CD4-positive, alpha-beta T cell (primary cell): ENCODE measurements at regions not wholly inside any gene's neighbourhood (a gene's known extent, or its start where the extent isn't known, plus 50 kb on each side); places are given as distances from the start of the nearest gene placed in this dataset.
"Not testable (repeated sequence)": the region's sequence is repeated elsewhere in the genome, so short reads cannot be mapped to it uniquely, and the experiment has no call there.

ENCODE experiments used
- ATAC-seq: fragments of 200-7000 bp; cut with Tn5 transposase; one replicate; pipeline ENCODE4 v1.10.0; 2022; ENCODE audit warnings: mild to moderate bottlenecking; ENCODE audit not compliant: poor library complexity
- CTCF ChIA-PET: fragments of 350-600 bp; sonication (Branson Sonifier 250); formaldehyde crosslinking; loops from one replicate; lab custom pipeline; 2021; ENCODE audit warnings: antibody characterized with exemption, inconsistent platforms; lab: Charles Lee
- POLR2A ChIA-PET: fragments of 350-600 bp; sonication (Branson Sonifier 250); formaldehyde crosslinking; loops from one replicate; lab custom pipeline; 2021; ENCODE audit warnings: antibody characterized with exemption, inconsistent platforms; lab: Charles Lee
- DNase-seq, 14 experiments: peaks; one replicate each; pipeline ENCODE4 v3.0.0-alpha.2; 2013 to 2020; ENCODE audit warnings: mixed read lengths in 2 of 14
- H3K27ac ChIP-seq, 2 donors: one replicate each; pipeline versions ENCODE4 v1.5.1 to v1.7.0; 2013; ENCODE audit warnings: low read length in 2 of 2, low read depth in 1 of 2, mild to moderate bottlenecking in 1 of 2
- H3K27me3 ChIP-seq, 2 experiments: 1 replicate in 1 of 2; 2 replicates in 1 of 2; pipeline versions ENCODE4 v1.6.1 to v1.7.0; 2013; ENCODE audit warnings: low read length in 2 of 2, control low read depth in 1 of 2, mild to moderate bottlenecking in 1 of 2, moderate library complexity in 1 of 2; ENCODE audit not compliant: insufficient read depth in 2 of 2, control insufficient read depth in 1 of 2
- H3K36me3 ChIP-seq: one replicate; pipeline ENCODE4 v1.6.1; 2013; ENCODE audit warnings: low read length, control low read depth; ENCODE audit not compliant: insufficient read depth
- H3K4me1 ChIP-seq: one replicate; pipeline ENCODE4 v1.6.1; 2013; ENCODE audit warnings: low read length, control low read depth; ENCODE audit not compliant: insufficient read depth
- H3K4me3 ChIP-seq: one replicate; pipeline ENCODE4 v1.5.1; 2013; ENCODE audit warnings: mild to moderate bottlenecking, low read length, moderate library complexity
- H3K9me3 ChIP-seq, 2 experiments: 1 replicate in 1 of 2; 2 replicates in 1 of 2; pipeline versions ENCODE4 v1.6.1 to v1.7.0; 2013; ENCODE audit warnings: low read length in 2 of 2, mild to moderate bottlenecking in 2 of 2, control low read depth in 1 of 2, moderate library complexity in 1 of 2; ENCODE audit not compliant: control insufficient read depth in 1 of 2, insufficient read depth in 1 of 2
- H3K27ac Mint-ChIP-seq: one replicate; pipeline ENCODE4 v1.8.0; 2020; ENCODE audit warnings: mixed read lengths
- H3K27me3 Mint-ChIP-seq: one replicate; pipeline ENCODE4 v1.8.0; 2021; ENCODE audit warnings: mixed read lengths
- H3K36me3 Mint-ChIP-seq: one replicate; pipeline ENCODE4 v1.8.0; 2021; ENCODE audit warnings: low read depth, mixed read lengths
- H3K4me1 Mint-ChIP-seq: one replicate; pipeline ENCODE4 v1.8.0; 2021; ENCODE audit warnings: low read depth, mixed read lengths
- H3K4me3 Mint-ChIP-seq: one replicate; pipeline ENCODE4 v1.8.0; 2020; ENCODE audit warnings: mild to moderate bottlenecking, mixed read lengths
- H3K9me3 Mint-ChIP-seq: one replicate; pipeline ENCODE4 v1.8.0; 2020; ENCODE audit warnings: mixed read lengths
- CTCF ChIP-seq: fragments of 200-600 bp; IDR thresholded peaks from one replicate; pipeline ENCODE4 v1.8.0; 2022; ENCODE audit warnings: antibody characterized with exemption, mild to moderate bottlenecking
- intact Hi-C, 2 experiments: fragments of 100-400 bp; cut with DNase I in 1 of 2; cut with micrococcal nuclease in 1 of 2; formaldehyde crosslinking; loops; one replicate each; pipeline versions ENCODE4 v1.15.1 to v1.9.0; 2023 to 2025; cut with DNase I, micrococcal nuclease

GRCh38 chr5:34188001-34188822 lies 145.2 kb upstream of the C1QTNF3 start:
- Histone ChIP-seq H3K9me3 (peaks cover 0 to 23% of the 10 kb centered on the region in 2 experiments), H3K36me3 (peaks cover 38% of the 10 kb centered on the region)
- H3K4me1 ChIP-seq, H3K4me3 ChIP-seq, POLR2A ChIA-PET, H3K27ac ChIP-seq, CTCF ChIA-PET, H3K27me3 ChIP-seq, H3K4me1 Mint-ChIP-seq, H3K27ac Mint-ChIP-seq, H3K4me3 Mint-ChIP-seq, ATAC-seq, H3K9me3 Mint-ChIP-seq, H3K27me3 Mint-ChIP-seq: not testable (repeated sequence)
- peak in 11 of 14 experiments; percentile 26 to 71 (median 48) for DNase-seq
- H3K36me3 Mint-ChIP-seq = peaks cover 50% of the 10 kb centered on the region
- intact Hi-C loops = loop anchor here in 1 of 2 experiments (10.0 kb wide), 1 partner anchor 277 kb away; no protein-coding TSS in a partner anchor
- TF ChIP-seq CTCF = peak; percentile 47

GRCh38 chr5:34189246-34189645 lies 146.2 kb upstream of the C1QTNF3 start:
- peak in 2 of 14 experiments; percentile 5 to 44 for DNase-seq
- not testable (repeated sequence) for H3K27ac Mint-ChIP-seq
- intact Hi-C loops = loop anchor here in 1 of 2 experiments (10.0 kb wide), 1 partner anchor 276 kb away; no protein-coding TSS in a partner anchor

GRCh38 chr5:34189752-34190411 lies 146.9 kb upstream of the C1QTNF3 start:
- POLR2A ChIA-PET, CTCF ChIA-PET, H3K27me3 ChIP-seq, H3K9me3 Mint-ChIP-seq, H3K4me1 Mint-ChIP-seq, H3K4me3 ChIP-seq, H3K27ac ChIP-seq, ATAC-seq, H3K4me1 ChIP-seq, H3K27me3 Mint-ChIP-seq, H3K4me3 Mint-ChIP-seq, H3K27ac Mint-ChIP-seq: not testable (repeated sequence)
- Histone ChIP-seq H3K9me3 (peaks cover 0 to 23% of the 10 kb centered on the region in 2 experiments), H3K36me3 (peaks cover 40% of the 10 kb centered on the region)
- intact Hi-C loops = loop anchor here in 1 of 2 experiments (10.0 kb wide), 1 partner anchor 275 kb away; no protein-coding TSS in a partner anchor
- DNase-seq = peak in 4 of 14 experiments; percentile 1 to 45 (median 20)
- H3K36me3 Mint-ChIP-seq = peaks cover 51% of the 10 kb centered on the region

More at GRCh38 chr5:34189246-34189645, 146.2 kb upstream of the C1QTNF3 start:
- ATAC-seq, H3K4me1 Mint-ChIP-seq, H3K4me3 Mint-ChIP-seq, POLR2A ChIA-PET, H3K4me1 ChIP-seq, H3K27me3 Mint-ChIP-seq, CTCF ChIA-PET, H3K9me3 Mint-ChIP-seq, H3K27ac ChIP-seq, H3K4me3 ChIP-seq, H3K27me3 ChIP-seq: not testable (repeated sequence)
- H3K36me3 Mint-ChIP-seq = peaks cover 52% of the 10 kb centered on the region
- H3K9me3 ChIP-seq = peaks cover 0 to 23% of the 10 kb centered on the region in 2 experiments
- H3K36me3 ChIP-seq = peaks cover 41% of the 10 kb centered on the region

GRCh38 chr5:34190466-34190865 lies 147.5 kb upstream of the C1QTNF3 start:
- CTCF ChIA-PET, H3K4me1 Mint-ChIP-seq, H3K4me1 ChIP-seq, H3K9me3 Mint-ChIP-seq, POLR2A ChIA-PET, H3K4me3 Mint-ChIP-seq, H3K27ac ChIP-seq, H3K27me3 Mint-ChIP-seq, H3K27ac Mint-ChIP-seq, intact Hi-C loops, H3K27me3 ChIP-seq, H3K4me3 ChIP-seq, ATAC-seq: not testable (repeated sequence)
- peaks cover 51% of the 10 kb centered on the region for H3K36me3 Mint-ChIP-seq
- Histone ChIP-seq H3K36me3 (peaks cover 38% of the 10 kb centered on the region), H3K9me3 (peaks cover 0 to 23% of the 10 kb centered on the region in 2 experiments)
- DNase-seq = peak in 5 of 14 experiments; percentile 2 to 47 (median 6)

DNA sequence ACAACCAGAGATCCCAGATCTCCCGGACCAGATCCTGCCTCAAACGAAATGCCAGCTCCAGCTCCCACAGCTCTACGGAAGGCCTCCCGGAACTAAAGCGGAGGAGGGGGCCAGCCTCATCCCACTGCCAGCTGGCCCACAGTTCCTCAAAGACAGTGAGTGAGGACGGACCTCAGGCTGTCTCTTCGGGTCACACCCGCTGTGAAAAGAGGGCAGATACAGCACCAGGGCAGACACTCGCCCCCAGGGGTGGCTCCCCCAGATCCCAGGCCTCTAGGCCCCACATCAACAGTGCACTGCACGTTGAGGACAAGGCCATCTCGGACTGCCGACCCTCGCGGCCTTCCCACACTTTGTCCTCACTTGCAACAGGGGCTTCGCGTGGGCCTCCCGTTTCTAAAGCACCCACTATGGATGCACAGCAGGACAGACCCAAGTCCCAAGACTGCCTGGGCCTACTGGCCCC lies 148.3 kb upstream of the C1QTNF3 start:
- Histone ChIP-seq H3K9me3 (peaks cover 0 to 23% of the 10 kb centered on the region in 2 experiments), H3K36me3 (peaks cover 42% of the 10 kb centered on the region)
- H3K27me3 ChIP-seq, CTCF ChIA-PET, H3K4me3 Mint-ChIP-seq, H3K4me1 ChIP-seq, H3K27ac ChIP-seq, ATAC-seq, intact Hi-C loops, H3K27ac Mint-ChIP-seq, H3K27me3 Mint-ChIP-seq, H3K4me1 Mint-ChIP-seq, H3K4me3 ChIP-seq, POLR2A ChIA-PET, H3K9me3 Mint-ChIP-seq: not testable (repeated sequence)
- H3K36me3 Mint-ChIP-seq = peaks cover 48% of the 10 kb centered on the region
- DNase-seq = peak in 4 of 14 experiments; percentile 5 to 43 (median 24)
